Heart left ventricle (tissue), 16 donors: ENCODE measurements at regions not wholly inside any gene's neighbourhood (a gene's known extent, or its start where the extent isn't known, plus 50 kb on each side); places are given as distances from the start of the nearest gene placed in this dataset.

Experiments used
- ATAC-seq, 4 donors: fragments of 200-7000 bp; cut with Tn5 transposase; one replicate each; pipeline ENCODE4 v1.9.1; 2020 to 2022; ENCODE audit warnings: moderate library complexity in 4 of 4, mild to moderate bottlenecking in 3 of 4, moderate number of reproducible peaks in 1 of 4
- DNase-seq, 5 donors: peaks; one replicate each; pipeline ENCODE4 v3.0.0-alpha.2; 2020
- H3K27ac ChIP-seq, 12 donors: fragments of 200-600 bp; sonication (generic) in 4 of 12; one replicate each; pipeline versions ENCODE4 v1.5.0 to v1.8.0; 2016 to 2022; ENCODE audit warnings: mild to moderate bottlenecking in 2 of 12
- H3K27me3 ChIP-seq, 9 donors: fragments of 200-600 bp; sonication (generic) in 2 of 9; one replicate each; pipeline versions ENCODE4 v1.5.1 to v1.8.0; 2016 to 2022; ENCODE audit warnings: mild to moderate bottlenecking in 3 of 9
- H3K36me3 ChIP-seq, 9 donors: fragments of 200-600 bp; sonication (generic) in 2 of 9; one replicate each; pipeline versions ENCODE4 v1.5.0 to v1.8.0; 2018 to 2022; ENCODE audit warnings: mild to moderate bottlenecking in 2 of 9
- H3K4me1 ChIP-seq, 12 donors: fragments of 200-600 bp; sonication (generic) in 4 of 12; one replicate each; pipeline versions ENCODE4 v1.5.0 to v1.8.0; 2016 to 2022; ENCODE audit warnings: mild to moderate bottlenecking in 3 of 12
- H3K4me3 ChIP-seq, 12 donors: fragments of 200-600 bp; sonication (generic) in 4 of 12; one replicate each; pipeline versions ENCODE4 v1.5.0 to v1.8.0; 2017 to 2022; ENCODE audit warnings: mild to moderate bottlenecking in 9 of 12, moderate library complexity in 4 of 12
- H3K9me3 ChIP-seq, 12 donors: fragments of 200-600 bp; sonication (generic) in 4 of 12; one replicate each; pipeline versions ENCODE4 v1.5.0 to v1.8.0; 2016 to 2022; ENCODE audit warnings: mild to moderate bottlenecking in 1 of 12
- CTCF ChIP-seq, 12 donors: fragments of 200-600 bp; sonication (generic) in 4 of 12; IDR thresholded peaks; one replicate each; pipeline versions ENCODE4 v1.5.0 to v1.8.0; 2018 to 2022; ENCODE audit warnings: antibody characterized with exemption in 12 of 12, mild to moderate bottlenecking in 5 of 12
- POLR2A ChIP-seq, 2 donors: fragments of 450-650 bp; IDR thresholded peaks; one replicate each; pipeline ENCODE4 v1.6.1; 2017; ENCODE audit warnings: antibody characterized with exemption in 2 of 2, mild to moderate bottlenecking in 2 of 2, moderate library complexity in 2 of 2
- WGBS, 4 donors: extraction: QIAGEN DNeasy Blood & Tissue Kit in 2 of 4; methylation state at CpG; one replicate each; pipeline versions ENCODE4 v1.1.5 to v1.1.7; 2013 to 2018; 5-methylcytosine and 5-hydroxymethylcytosine counted together
- intact Hi-C, 10 donors: fragments of 100-400 bp; cut with DNase I; formaldehyde crosslinking; loops; one replicate each; pipeline versions ENCODE4 v1.11.1 to v1.14.2; 2022
- donor health status: ischemic (EF 13 %, LVEDD 7.1; RV severe dilation, severe dysfunction).
- donor health status: healthy with polysubstance abuse.
- donor health status: DM: no; HTN: yes; CAD: no.
- donor health status: DM: no; HTN: no; CAD: no.
- donor health status: ischemic (EF 25% LVEDD 6.9; RV normal size, moderate dysfunction).
- donor health status: ischemic (EF 25% LVEDD 5.7; RV mildly dilated, moderate dysfunction).
- donor health status: healthy.
- donor health status: DM: yes; HTN: yes; CAD: no.
- donor health status: ischemic (EF 35%, LVEDD 5.7; RV mildly dilated, moderate dysfunction).
- donor health status: nonischemic (EF 11% LVEDD 7.7; RV severe dilation, severe dysfunction).
- donor health status: DM: yes; HTN: yes; CAD: no.
- donor health status: PGD.
- donor health status: ischemic (EF 29% LVEDD 5.4; RV normal size, mild dysfunction).
- donor health status: nonischemic (EF 23%, LVEDD 6.1; RV moderate dilation, normal function).

GRCh38 chr6:167736486-167737204, 90.1 kb upstream of the AFDN start:
- Histone ChIP-seq H3K27ac (no peak overlapping the region), H3K4me3 (no peak overlapping the region), H3K9me3 (no peaks in the 10 kb centered on the region), H3K4me1 (peaks cover 0 to 16% (median 8%) of the 10 kb centered on the region in 12 donors), H3K27me3 (no peaks in the 10 kb centered on the region), H3K36me3 (no peaks in the 10 kb centered on the region)
- intact Hi-C loops = no loop called here
- ATAC-seq (no peak), DNase-seq (no peak)
- WGBS, 4 donors = 82 to 89% (median 87%) methylated on average over 17 to 18 of the region's 18 CpGs
- no peak for TF ChIP-seq CTCF (IDR thresholded peaks at IDR 0.05)
- no peak for TF ChIP-seq POLR2A (IDR thresholded peaks at IDR 0.05)

- DNase-seq (no peak), ATAC-seq (no peak)
- Histone ChIP-seq H3K27me3 (no peaks in the 10 kb centered on the region), H3K4me3 (no peak overlapping the region), H3K4me1 (peaks cover 0 to 16% (median 8%) of the 10 kb centered on the region in 12 donors), H3K36me3 (no peaks in the 10 kb centered on the region), H3K27ac (no peak overlapping the region), H3K9me3 (no peaks in the 10 kb centered on the region)
- TF ChIP-seq POLR2A (IDR thresholded peaks at IDR 0.05) (no peak), CTCF (IDR thresholded peaks at IDR 0.05) (no peak)
- WGBS, 4 donors = 93 to 96% (median 95%) methylated on average over 14 to 23 of the region's 23 CpGs
- intact Hi-C loops = no loop called here
Observed at GRCh38 chr6:167737205-167737830, 89.4 kb upstream of the AFDN start.

GRCh38 chr6:167738386-167738785, 88.3 kb upstream of the AFDN start:
- H3K36me3 ChIP-seq = no peaks in the 10 kb centered on the region
- peaks cover 0 to 16% (median 8%) of the 10 kb centered on the region in 12 donors for H3K4me1 ChIP-seq
- no peak overlapping the region for H3K4me3 ChIP-seq
- no peak for ATAC-seq
- peaks cover 0 to 6% (median 0%) of the 10 kb centered on the region in 12 donors for H3K9me3 ChIP-seq
- H3K27ac ChIP-seq = no peak overlapping the region
- WGBS, 4 donors = 90 to 95% (median 93%) methylated on average over 13 of the region's 13 CpGs
- DNase-seq = no peak
- no peak for TF ChIP-seq POLR2A (IDR thresholded peaks at IDR 0.05)
- TF ChIP-seq CTCF (IDR thresholded peaks at IDR 0.05) = no peak
- intact Hi-C loops = no loop called here
- no peaks in the 10 kb centered on the region for H3K27me3 ChIP-seq

- ATAC-seq (no peak), DNase-seq (no peak)
- H3K36me3 ChIP-seq = no peaks in the 10 kb centered on the region
- H3K27me3 ChIP-seq = peaks cover 0 to 4% (median 0%) of the 10 kb centered on the region in 9 donors
- 94 to 96% (median 95%) methylated on average over 23 of the region's 23 CpGs for WGBS, 4 donors
- intact Hi-C loops = no loop called here
- no peak overlapping the region for H3K27ac ChIP-seq
- no peak overlapping the region for H3K4me3 ChIP-seq
- peaks cover 0 to 5% (median 0%) of the 10 kb centered on the region in 12 donors for H3K4me1 ChIP-seq
- TF ChIP-seq CTCF (IDR thresholded peaks at IDR 0.05) = no peak
- no peak for TF ChIP-seq POLR2A (IDR thresholded peaks at IDR 0.05)
- H3K9me3 ChIP-seq = peaks cover 0 to 14% (median 4%) of the 10 kb centered on the region in 12 donors
Observed at GRCh38 chr6:167739721-167740475, 86.8 kb upstream of the AFDN start.
